Activated T-helper 1 cell treated with anti-CD3 and anti-CD28 coated beads, Interleukin-2, amount 50 U/mL, for 16 hours (primary cell): ENCODE measurements at regions not wholly inside any gene's neighbourhood (a gene's known extent, or its start where the extent isn't known, plus 50 kb on each side); places are given as distances from the start of the nearest gene placed in this dataset.

Experiments used
- DNase-seq, 2 donors: peaks; one replicate each; pipeline ENCODE4 v3.0.0-alpha.2; 2020; ENCODE audit warnings: low read depth in 1 of 2, low spot score in 1 of 2

DNA sequence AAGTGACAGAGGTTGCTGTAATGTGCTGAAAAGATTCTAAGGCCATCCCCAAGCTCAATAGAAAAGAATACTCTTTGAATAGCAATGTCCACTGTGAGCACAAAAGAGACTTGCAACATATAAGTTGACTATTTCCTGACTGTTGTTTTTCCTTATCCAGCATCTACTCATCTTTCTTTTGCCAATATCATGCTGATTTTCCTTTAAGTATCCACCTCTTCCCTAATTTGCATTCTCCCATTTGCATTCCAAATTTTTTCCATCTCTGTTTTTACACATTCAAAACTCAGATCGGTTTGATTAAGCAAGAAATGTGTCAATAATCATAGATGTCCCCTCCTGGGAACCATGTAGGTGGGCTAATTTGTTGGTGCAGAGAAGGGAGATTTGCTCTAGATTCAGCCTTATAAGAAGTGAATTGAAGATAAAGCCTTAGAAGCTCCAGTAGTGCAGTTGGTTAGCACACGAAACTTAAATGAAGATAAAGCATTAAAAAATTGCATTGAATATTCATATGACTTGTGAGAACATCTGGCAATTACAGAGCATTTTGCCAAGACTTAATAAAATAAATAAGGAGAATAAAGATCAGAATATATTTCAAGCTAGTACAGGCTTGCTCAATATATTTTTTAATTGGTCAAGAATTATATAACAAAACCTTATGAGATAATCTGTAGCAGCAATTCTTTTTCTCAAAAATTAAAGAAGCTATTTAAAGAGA, 267.6 kb downstream of the TMEM167A start:
- DNase-seq = no peak

DNA sequence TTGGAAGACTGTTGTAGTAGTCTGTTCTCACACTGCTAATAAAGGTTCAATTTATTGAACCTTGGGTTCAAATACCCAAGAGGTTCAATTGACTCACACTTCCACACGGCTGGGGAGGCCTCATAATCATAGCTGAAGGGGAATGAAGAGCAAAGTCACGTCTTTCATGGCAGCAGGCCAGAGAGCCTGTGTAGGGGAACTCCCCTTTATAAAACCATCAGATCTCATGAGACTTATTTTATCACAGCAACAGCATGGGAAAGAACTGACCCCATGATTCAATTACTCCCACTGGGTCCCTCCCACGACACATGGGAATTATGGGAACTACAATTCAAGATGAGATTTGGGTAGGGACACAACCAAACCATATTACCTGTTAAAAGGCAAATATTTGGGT, 268.2 kb downstream of the TMEM167A start:
- no peak for DNase-seq

GRCh38 chr5:82807021-82807420, 270.2 kb downstream of the TMEM167A start:
- no peak for DNase-seq

DNA sequence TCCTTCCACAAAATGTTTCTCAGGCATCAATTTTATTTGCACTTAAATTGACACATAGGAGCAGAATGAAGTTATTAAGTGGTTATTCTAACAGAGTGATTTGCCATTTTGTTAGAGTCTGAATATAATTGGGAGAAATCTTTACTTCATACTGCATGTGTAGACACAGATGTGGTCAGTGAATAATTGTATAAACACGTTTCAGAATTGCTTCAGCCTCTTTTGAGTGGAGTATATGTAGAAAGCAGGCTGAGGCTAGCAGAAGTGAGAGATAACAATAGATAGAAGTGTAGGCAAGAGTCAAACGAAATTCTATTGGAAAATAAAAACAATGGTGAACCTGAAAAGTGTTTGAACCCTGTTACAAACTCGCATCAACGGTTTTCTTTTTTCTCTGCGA, 270.7 kb downstream of the TMEM167A start:
- no peak for DNase-seq

GRCh38 chr5:82804155-82804690, 273.0 kb downstream of the TMEM167A start:
- no peak for DNase-seq

- no peak for DNase-seq
Observed at GRCh38 chr5:82802954-82803353, 274.2 kb downstream of the TMEM167A start.

DNA sequence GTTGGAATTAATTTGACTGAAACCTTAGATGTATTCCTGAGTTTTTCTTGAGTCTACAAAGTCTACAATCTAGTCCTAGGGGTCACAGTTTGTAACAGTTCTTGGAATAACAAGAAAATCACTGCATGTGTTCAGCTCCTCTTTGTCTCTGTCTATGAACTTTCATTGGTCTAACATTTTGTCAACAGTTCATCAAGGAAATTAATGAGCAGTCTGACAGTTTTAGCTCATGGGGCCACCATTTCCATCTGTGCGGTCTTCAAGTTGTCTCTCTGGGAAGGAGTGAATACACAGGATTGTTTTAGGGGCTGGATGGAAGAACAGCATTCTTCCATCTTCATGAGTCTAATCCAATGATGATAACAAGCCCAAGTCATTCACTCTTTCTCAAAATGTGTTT, 276.4 kb downstream of the TMEM167A start:
- DNase-seq = no peak

GRCh38 chr5:82799361-82800077, 277.7 kb downstream of the TMEM167A start:
- DNase-seq = no peak

DNA sequence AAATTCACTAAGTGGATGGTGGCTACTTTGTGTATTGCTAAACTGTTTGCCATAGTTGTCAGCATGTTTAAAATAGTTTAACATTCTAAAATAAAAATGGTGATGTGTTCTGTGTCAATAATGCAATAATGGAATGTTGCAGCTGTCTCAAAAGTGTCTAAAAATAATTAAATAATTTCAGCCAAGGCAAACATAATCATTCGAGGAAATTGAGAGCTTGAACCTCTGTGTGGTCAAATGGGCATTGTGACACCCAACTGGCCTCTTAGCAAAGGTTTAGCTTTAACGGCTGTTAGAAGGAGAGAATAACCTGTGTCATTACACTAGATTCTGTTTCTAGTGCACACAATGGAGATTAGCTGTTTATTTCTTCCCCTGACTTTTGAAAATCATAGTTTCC, 278.5 kb downstream of the TMEM167A start:
- no peak for DNase-seq

DNA sequence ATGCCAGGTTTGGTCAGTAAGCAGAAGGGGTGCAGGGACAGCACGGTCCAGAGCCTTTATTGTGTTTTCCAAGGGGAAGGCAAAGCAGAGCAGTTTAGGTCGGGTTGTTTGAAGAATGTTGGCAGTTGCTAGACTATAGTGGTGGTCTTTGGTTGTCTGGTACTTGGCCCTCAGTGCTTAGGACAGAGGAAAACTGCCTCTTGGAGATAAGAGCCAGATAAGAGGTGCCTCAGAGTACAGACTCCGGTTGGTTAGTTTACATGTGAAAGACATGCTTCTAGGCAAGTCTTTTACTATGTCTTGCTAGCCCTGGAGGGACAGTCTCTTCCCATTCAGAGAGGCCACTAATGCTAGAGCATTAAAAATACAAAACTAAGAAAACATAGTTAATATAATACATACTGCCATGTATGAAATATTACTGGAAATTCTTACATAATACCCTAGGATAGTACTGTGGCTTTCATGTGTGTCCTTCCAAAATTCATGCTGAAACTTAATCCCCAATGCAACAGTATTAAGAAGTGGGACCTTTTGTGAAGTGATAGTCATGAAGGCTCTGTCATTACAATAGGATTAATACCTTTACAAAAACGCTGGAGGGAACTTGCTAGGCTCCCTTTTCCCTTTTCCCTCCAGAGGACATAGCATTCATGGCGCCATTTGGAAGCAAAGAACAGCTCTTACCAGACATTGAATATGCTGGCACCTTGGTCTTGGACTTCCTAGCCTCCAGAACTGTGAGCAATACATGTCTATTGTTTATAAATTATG, 280.4 kb downstream of the TMEM167A start:
- DNase-seq = no peak

DNA sequence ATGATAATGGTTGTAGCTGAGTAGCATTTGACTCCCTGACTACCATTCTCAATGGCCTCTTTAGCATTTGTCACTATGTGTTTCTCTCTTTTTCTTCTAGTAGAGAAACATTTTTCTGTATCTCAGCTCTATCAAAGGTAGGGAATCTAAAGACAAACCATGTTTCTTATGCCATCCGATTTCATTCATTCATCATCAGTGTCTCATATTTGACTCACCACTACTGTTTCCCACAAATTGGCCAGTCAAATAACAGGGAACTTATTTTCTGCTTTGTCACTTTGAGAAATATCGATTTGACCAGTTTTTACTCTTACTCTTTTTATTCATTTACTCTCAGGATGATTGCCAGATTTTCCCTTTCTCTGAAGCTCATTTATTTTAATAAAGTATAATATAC, 282.3 kb downstream of the TMEM167A start:
- DNase-seq = no peak

DNA sequence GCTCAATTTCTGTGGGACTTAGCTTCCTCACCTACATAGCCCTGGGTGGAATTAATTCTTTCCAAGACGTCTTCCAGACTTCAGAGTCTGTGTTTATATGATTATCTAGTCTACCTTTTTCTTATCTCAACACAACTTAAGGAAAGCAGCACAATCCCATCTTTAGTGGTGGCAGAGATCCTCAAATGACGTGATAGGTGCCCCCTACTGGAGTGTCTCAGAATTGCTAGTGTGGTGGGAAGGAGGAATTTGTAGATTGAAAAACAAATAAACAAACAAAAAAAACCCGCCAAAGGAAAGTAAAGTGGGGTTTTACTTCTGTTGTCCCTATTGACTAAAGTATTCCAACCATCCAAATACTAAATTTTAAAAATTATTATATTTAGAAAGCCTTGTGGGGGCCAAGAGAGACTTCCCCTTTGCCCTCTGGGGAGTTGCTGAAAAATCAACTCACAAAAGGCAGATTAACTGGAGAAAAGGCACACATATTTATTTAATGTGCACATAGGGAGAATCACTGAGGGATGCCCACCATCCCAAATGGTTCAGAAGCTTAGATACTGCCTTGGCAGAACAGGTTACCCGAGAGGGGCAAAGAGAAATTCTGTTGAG, 283.3 kb downstream of the TMEM167A start:
- no peak for DNase-seq

- DNase-seq = no peak
Observed at GRCh38 chr5:82792096-82792495, 285.1 kb downstream of the TMEM167A start.

- no peak for DNase-seq
Observed at GRCh38 chr5:82789095-82789494, 288.1 kb downstream of the TMEM167A start.

DNA sequence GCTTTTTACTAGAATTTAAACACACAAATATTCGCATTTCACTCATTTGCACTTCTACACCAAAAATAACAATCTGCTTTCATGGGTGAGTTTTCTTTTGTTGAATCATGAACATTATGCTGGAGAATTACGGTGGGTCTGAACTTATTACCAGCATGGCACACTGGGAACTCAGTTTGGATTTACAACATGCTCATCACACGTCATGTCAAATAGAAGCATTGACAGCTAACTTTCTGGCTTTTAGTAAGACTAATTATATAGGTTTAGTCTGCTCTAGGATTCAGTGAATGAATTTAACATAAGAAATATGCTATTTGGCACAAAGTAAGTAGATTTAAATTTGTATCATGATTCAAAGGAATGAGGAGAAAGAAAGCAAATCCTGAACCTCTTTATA, 290.4 kb downstream of the TMEM167A start:
- DNase-seq = no peak

- no peak for DNase-seq
Observed at GRCh38 chr5:82785882-82786509, 291.2 kb downstream of the TMEM167A start.

GRCh38 chr5:82785456-82785855, 291.7 kb downstream of the TMEM167A start:
- DNase-seq = no peak

GRCh38 chr5:82784521-82784920, 292.7 kb downstream of the TMEM167A start:
- no peak for DNase-seq

- no peak for DNase-seq
Observed at GRCh38 chr5:82777106-82777505, 300.1 kb downstream of the TMEM167A start.

GRCh38 chr5:82772281-82772680, 304.9 kb downstream of the TMEM167A start:
- DNase-seq = no peak

GRCh38 chr5:82766206-82766605, 311.0 kb downstream of the TMEM167A start:
- no peak for DNase-seq
